GM23338 (cell line): ENCODE measurements at regions not wholly inside any gene's neighbourhood (a gene's known extent, or its start where the extent isn't known, plus 50 kb on each side); places are given as distances from the start of the nearest gene placed in this dataset.

ENCODE experiments used
- ATAC-seq: fragments of 200-7000 bp; cut with Tn5 transposase; 3 replicates; pipeline ENCODE4 v1.9.1; 2020
- DNase-seq: peaks from one replicate; pipeline ENCODE4 v3.0.0-alpha.2; 2015; ENCODE audit warnings: low spot score
- H2AFZ ChIP-seq: fragments of 200-600 bp; sonication (generic); 2 replicates; pipeline ENCODE4 v1.8.0; 2016; ENCODE audit warnings: antibody characterized with exemption, mild to moderate bottlenecking, moderate library complexity
- H3F3A ChIP-seq: fragments of 200-600 bp; sonication (generic); replicated peaks from 2 replicates; pipeline ENCODE4 v1.8.0; 2017; ENCODE audit warnings: antibody characterized with exemption, mixed run types, low read depth
- H3K27ac ChIP-seq: fragments of 200-600 bp; sonication (generic); 2 replicates; pipeline ENCODE4 v1.6.1; 2016; ENCODE audit warnings: low read depth
- H3K27me3 ChIP-seq: fragments of 200-600 bp; sonication (generic); 2 replicates; pipeline ENCODE4 v1.8.0; 2016; ENCODE audit warnings: mild to moderate bottlenecking, mixed run types, moderate library complexity; ENCODE audit not compliant: insufficient read depth
- H3K36me3 ChIP-seq: fragments of 200-600 bp; sonication (generic); 2 replicates; pipeline ENCODE4 v1.8.0; 2016; ENCODE audit warnings: mild to moderate bottlenecking; ENCODE audit not compliant: insufficient read depth
- H3K4me1 ChIP-seq: fragments of 200-600 bp; sonication (generic); 2 replicates; pipeline ENCODE4 v1.8.0; 2016; ENCODE audit warnings: mild to moderate bottlenecking, moderate library complexity; ENCODE audit not compliant: insufficient read depth
- H3K4me2 ChIP-seq: fragments of 200-600 bp; sonication (generic); 2 replicates; pipeline ENCODE4 v1.7.1; 2017; ENCODE audit warnings: mixed run types
- H3K4me3 ChIP-seq: fragments of 200-600 bp; sonication (generic); 2 replicates; pipeline ENCODE4 v1.6.1; 2016; ENCODE audit warnings: mixed run types
- H3K79me2 ChIP-seq: fragments of 200-600 bp; sonication (generic); replicated peaks from 2 replicates; pipeline ENCODE4 v1.8.0; 2017; ENCODE audit warnings: mild to moderate bottlenecking; ENCODE audit not compliant: insufficient read depth
- H3K9me2 ChIP-seq: fragments of 200-600 bp; sonication (generic); 2 replicates; pipeline ENCODE4 v1.8.0; 2017; ENCODE audit not compliant: insufficient read depth
- H4K20me1 ChIP-seq: fragments of 200-600 bp; sonication (generic); replicated peaks from 2 replicates; pipeline ENCODE4 v1.8.0; 2017; ENCODE audit warnings: mild to moderate bottlenecking; ENCODE audit not compliant: insufficient read depth
- H3K27ac Mint-ChIP-seq: 2 replicates; pipeline ENCODE4 v1.8.0; 2020; ENCODE audit warnings: inconsistent platforms, mild to moderate bottlenecking, moderate library complexity, mixed read lengths
- H3K27me3 Mint-ChIP-seq: 3 replicates; pipeline ENCODE4 v1.8.0; 2022; ENCODE audit warnings: low read depth, mild to moderate bottlenecking, moderate library complexity, mixed read lengths, inconsistent platforms; ENCODE audit not compliant: insufficient read depth, poor library complexity
- H3K36me3 Mint-ChIP-seq: 3 replicates; pipeline ENCODE4 v1.8.0; 2021; ENCODE audit warnings: low read depth, mild to moderate bottlenecking, inconsistent platforms, moderate library complexity, mixed read lengths
- H3K4me1 Mint-ChIP-seq: 3 replicates; pipeline ENCODE4 v1.8.0; 2020; ENCODE audit warnings: mild to moderate bottlenecking, inconsistent platforms, mixed read lengths
- H3K4me3 Mint-ChIP-seq: 3 replicates; pipeline ENCODE4 v1.8.0; 2021; ENCODE audit warnings: moderate library complexity, mild to moderate bottlenecking, inconsistent platforms, mixed read lengths
- H3K9me3 Mint-ChIP-seq: 3 replicates; pipeline ENCODE4 v1.8.0; 2020; ENCODE audit warnings: moderate library complexity, mild to moderate bottlenecking, inconsistent platforms, mixed read lengths
- CREB1 ChIP-seq: fragments of 250-450 bp; sonication (Bioruptor Pico); IDR thresholded peaks from 2 replicates; pipeline ENCODE4 v1.5.0; 2020; ENCODE audit warnings: low read depth, mild to moderate bottlenecking, moderate library complexity
- EZH2 ChIP-seq: fragments of 200-600 bp; sonication (generic); IDR thresholded peaks from one replicate; pipeline ENCODE4 v1.8.0; 2017; ENCODE audit warnings: antibody characterized with exemption, mild to moderate bottlenecking, low read depth; ENCODE audit not compliant: unreplicated experiment
- JUNB ChIP-seq: IDR thresholded peaks from one replicate; pipeline ENCODE4 v1.6.1; 2016; ENCODE audit warnings: antibody characterized with exemption; ENCODE audit not compliant: unreplicated experiment
- NANOG ChIP-seq: IDR thresholded peaks from 2 replicates; pipeline ENCODE4 v1.6.1; 2016; ENCODE audit warnings: antibody characterized with exemption, borderline replicate concordance
- POLR2AphosphoS5 ChIP-seq: IDR thresholded peaks from 2 replicates; pipeline ENCODE4 v1.6.1; 2016; ENCODE audit warnings: antibody characterized with exemption, low read depth
- STAT1 ChIP-seq: IDR thresholded peaks from one replicate; pipeline ENCODE4 v1.6.1; 2016; ENCODE audit warnings: antibody characterized with exemption; ENCODE audit not compliant: unreplicated experiment
- ZNF331 ChIP-seq: fragments of 250-450 bp; sonication (Bioruptor Pico); IDR thresholded peaks from 2 replicates; pipeline ENCODE4 v1.5.0; 2020; ENCODE audit warnings: low read depth, mild to moderate bottlenecking, moderate library complexity
- TF ChIP-seq, protein P1 (sequence below): fragments of 250-450 bp; sonication (Bioruptor Pico); IDR thresholded peaks from 2 replicates; pipeline ENCODE4 v1.5.0; 2020; ENCODE audit warnings: mild to moderate bottlenecking, moderate library complexity
- TF ChIP-seq, protein P2 (sequence below): IDR thresholded peaks from 2 replicates; pipeline ENCODE4 v1.6.1; 2016; ENCODE audit warnings: antibody characterized with exemption

GRCh38 chr5:126066836-126067235, 356.4 kb upstream of the GRAMD2B start (continued):
- TF ChIP-seq, protein P1, sequence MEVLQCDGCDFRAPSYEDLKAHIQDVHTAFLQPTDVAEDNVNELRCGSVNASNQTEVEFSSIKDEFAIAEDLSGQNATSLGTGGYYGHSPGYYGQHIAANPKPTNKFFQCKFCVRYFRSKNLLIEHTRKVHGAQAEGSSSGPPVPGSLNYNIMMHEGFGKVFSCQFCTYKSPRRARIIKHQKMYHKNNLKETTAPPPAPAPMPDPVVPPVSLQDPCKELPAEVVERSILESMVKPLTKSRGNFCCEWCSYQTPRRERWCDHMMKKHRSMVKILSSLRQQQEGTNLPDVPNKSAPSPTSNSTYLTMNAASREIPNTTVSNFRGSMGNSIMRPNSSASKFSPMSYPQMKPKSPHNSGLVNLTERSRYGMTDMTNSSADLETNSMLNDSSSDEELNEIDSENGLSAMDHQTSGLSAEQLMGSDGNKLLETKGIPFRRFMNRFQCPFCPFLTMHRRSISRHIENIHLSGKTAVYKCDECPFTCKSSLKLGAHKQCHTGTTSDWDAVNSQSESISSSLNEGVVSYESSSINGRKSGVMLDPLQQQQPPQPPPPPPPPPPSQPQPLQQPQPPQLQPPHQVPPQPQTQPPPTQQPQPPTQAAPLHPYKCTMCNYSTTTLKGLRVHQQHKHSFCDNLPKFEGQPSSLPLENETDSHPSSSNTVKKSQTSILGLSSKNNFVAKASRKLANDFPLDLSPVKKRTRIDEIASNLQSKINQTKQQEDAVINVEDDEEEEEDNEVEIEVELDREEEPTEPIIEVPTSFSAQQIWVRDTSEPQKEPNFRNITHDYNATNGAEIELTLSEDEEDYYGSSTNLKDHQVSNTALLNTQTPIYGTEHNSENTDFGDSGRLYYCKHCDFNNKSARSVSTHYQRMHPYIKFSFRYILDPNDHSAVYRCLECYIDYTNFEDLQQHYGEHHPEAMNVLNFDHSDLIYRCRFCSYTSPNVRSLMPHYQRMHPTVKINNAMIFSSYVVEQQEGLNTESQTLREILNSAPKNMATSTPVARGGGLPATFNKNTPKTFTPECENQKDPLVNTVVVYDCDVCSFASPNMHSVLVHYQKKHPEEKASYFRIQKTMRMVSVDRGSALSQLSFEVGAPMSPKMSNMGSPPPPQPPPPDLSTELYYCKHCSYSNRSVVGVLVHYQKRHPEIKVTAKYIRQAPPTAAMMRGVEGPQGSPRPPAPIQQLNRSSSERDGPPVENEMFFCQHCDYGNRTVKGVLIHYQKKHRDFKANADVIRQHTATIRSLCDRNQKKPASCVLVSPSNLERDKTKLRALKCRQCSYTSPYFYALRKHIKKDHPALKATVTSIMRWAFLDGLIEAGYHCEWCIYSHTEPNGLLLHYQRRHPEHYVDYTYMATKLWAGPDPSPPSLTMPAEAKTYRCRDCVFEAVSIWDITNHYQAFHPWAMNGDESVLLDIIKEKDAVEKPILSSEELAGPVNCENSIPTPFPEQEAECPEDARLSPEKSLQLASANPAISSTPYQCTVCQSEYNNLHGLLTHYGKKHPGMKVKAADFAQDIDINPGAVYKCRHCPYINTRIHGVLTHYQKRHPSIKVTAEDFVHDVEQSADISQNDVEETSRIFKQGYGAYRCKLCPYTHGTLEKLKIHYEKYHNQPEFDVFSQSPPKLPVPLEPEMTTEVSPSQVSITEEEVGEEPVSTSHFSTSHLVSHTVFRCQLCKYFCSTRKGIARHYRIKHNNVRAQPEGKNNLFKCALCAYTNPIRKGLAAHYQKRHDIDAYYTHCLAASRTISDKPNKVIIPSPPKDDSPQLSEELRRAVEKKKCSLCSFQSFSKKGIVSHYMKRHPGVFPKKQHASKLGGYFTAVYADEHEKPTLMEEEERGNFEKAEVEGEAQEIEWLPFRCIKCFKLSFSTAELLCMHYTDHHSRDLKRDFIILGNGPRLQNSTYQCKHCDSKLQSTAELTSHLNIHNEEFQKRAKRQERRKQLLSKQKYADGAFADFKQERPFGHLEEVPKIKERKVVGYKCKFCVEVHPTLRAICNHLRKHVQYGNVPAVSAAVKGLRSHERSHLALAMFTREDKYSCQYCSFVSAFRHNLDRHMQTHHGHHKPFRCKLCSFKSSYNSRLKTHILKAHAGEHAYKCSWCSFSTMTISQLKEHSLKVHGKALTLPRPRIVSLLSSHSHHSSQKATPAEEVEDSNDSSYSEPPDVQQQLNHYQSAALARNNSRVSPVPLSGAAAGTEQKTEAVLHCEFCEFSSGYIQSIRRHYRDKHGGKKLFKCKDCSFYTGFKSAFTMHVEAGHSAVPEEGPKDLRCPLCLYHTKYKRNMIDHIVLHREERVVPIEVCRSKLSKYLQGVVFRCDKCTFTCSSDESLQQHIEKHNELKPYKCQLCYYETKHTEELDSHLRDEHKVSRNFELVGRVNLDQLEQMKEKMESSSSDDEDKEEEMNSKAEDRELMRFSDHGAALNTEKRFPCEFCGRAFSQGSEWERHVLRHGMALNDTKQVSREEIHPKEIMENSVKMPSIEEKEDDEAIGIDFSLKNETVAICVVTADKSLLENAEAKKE: no peak
- TF ChIP-seq STAT1 (no peak), NANOG (no peak)

GRCh38 chr5:126067404-126067803, 355.8 kb upstream of the GRAMD2B start:
- H3K9me2 ChIP-seq: peaks cover 16% of the 10 kb centered on the region; the same call in 1 of the 2 replicates
- H4K20me1 ChIP-seq: no peaks in the 10 kb centered on the region
- no peak overlapping the region for H3K4me3 Mint-ChIP-seq
- H3K27me3 Mint-ChIP-seq: peaks cover 2% of the 10 kb centered on the region
- H3K9me3 Mint-ChIP-seq: peaks cover 13% of the 10 kb centered on the region; the same call in 2 of the 3 replicates
- H2AFZ ChIP-seq: no peak overlapping the region
- H3K4me1 ChIP-seq: no peaks in the 10 kb centered on the region
- peaks cover 15% of the 10 kb centered on the region; the same call in 2 of the 3 replicates for H3K36me3 Mint-ChIP-seq
- no peaks in the 10 kb centered on the region; the same call in 2 of the 3 replicates for H3K4me1 Mint-ChIP-seq
- no peak overlapping the region for H3K27ac ChIP-seq
- no peak overlapping the region for H3K4me3 ChIP-seq
- ATAC-seq (no peak), DNase-seq (no peak)
- H3F3A ChIP-seq: no peaks in the 10 kb centered on the region
- H3K27ac Mint-ChIP-seq: no peak overlapping the region
- H3K27me3 ChIP-seq: no peaks in the 10 kb centered on the region
- no peaks in the 10 kb centered on the region for H3K79me2 ChIP-seq
- H3K36me3 ChIP-seq: no peaks in the 10 kb centered on the region
- H3K4me2 ChIP-seq: no peak overlapping the region
- TF ChIP-seq STAT1 (no peak), JUNB (no peak), NANOG (no peak), CREB1 (CRISPR knock-in tag) (no peak), EZH2 (no peak), ZNF331 (no peak), POLR2AphosphoS5 (no peak)
- TF ChIP-seq, protein P1: no peak
- TF ChIP-seq, protein P2, sequence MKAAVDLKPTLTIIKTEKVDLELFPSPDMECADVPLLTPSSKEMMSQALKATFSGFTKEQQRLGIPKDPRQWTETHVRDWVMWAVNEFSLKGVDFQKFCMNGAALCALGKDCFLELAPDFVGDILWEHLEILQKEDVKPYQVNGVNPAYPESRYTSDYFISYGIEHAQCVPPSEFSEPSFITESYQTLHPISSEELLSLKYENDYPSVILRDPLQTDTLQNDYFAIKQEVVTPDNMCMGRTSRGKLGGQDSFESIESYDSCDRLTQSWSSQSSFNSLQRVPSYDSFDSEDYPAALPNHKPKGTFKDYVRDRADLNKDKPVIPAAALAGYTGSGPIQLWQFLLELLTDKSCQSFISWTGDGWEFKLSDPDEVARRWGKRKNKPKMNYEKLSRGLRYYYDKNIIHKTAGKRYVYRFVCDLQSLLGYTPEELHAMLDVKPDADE: no peak
